Astrocyte of the spinal cord (primary cell): ENCODE measurements at regions not wholly inside any gene's neighbourhood (a gene's known extent, or its start where the extent isn't known, plus 50 kb on each side); places are given as distances from the start of the nearest gene placed in this dataset.

Experiments
- DNase-seq: peaks from one replicate; pipeline ENCODE4 v3.0.0; 2011; ENCODE audit warnings: low read depth, low spot score
- H3K4me3 ChIP-seq: 2 replicates; pipeline ENCODE4 v1.5.1; 2011; ENCODE audit warnings: low read depth, mild to moderate bottlenecking, low read length, moderate library complexity
- in situ Hi-C: cut with HindIII; loops from 2 replicates; pipeline ENCODE4 v1.10.0; 2017; ENCODE audit warnings: low sequenced_read_pairs
- TF ChIP-seq, protein P1 (sequence below): IDR thresholded peaks from 2 replicates; pipeline ENCODE4 v1.5.1; 2012; ENCODE audit warnings: low read depth, mild to moderate bottlenecking, low read length, inconsistent platforms

DNA sequence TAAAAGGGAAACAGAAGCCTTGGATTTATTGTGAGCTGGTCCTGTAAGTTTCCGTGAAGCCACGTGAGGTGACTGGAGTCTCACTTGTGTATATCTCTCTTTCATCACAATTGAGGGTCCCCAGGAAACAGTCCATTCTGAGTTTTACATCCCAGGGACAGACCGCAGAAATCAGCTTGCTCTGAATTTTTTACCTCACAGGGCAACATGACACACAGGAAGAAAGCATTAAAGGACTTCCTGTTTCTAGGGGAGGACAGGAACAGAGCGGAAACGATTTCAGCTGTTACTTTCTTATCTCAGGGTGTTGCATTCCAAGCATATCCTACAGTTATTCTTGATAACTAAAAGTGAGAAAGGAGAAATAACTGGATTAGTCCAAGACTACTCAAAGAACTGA, 553.5 kb downstream of the TRAM1L1 start:
- H3K4me3 ChIP-seq, result no peak overlapping the region
- no peak for DNase-seq
- in situ Hi-C loops, result no loop called here
- TF ChIP-seq, protein P1, sequence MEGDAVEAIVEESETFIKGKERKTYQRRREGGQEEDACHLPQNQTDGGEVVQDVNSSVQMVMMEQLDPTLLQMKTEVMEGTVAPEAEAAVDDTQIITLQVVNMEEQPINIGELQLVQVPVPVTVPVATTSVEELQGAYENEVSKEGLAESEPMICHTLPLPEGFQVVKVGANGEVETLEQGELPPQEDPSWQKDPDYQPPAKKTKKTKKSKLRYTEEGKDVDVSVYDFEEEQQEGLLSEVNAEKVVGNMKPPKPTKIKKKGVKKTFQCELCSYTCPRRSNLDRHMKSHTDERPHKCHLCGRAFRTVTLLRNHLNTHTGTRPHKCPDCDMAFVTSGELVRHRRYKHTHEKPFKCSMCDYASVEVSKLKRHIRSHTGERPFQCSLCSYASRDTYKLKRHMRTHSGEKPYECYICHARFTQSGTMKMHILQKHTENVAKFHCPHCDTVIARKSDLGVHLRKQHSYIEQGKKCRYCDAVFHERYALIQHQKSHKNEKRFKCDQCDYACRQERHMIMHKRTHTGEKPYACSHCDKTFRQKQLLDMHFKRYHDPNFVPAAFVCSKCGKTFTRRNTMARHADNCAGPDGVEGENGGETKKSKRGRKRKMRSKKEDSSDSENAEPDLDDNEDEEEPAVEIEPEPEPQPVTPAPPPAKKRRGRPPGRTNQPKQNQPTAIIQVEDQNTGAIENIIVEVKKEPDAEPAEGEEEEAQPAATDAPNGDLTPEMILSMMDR, result no peak

DNA sequence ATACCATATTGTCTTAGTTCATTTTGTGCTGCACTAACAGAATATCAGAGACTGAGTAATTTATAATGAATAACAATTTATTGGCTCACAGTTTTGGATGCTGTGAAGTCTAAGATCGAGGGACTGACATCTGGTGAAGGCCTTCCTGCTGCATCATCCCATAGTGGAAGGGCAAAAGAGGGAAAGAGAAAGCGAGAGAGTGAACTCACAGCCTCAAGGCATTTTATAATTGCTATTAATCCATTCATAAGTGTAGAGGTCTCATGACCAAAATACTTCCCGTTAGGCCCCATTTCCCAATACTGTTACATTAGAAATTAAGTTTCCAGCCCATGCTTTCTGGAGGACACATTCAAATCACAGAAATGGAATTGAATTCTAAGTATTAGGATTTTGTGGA, 554.4 kb downstream of the TRAM1L1 start:
- no peak for DNase-seq
- in situ Hi-C loops, result no loop called here
- TF ChIP-seq, protein P1, result no peak
- no peak overlapping the region for H3K4me3 ChIP-seq

DNA sequence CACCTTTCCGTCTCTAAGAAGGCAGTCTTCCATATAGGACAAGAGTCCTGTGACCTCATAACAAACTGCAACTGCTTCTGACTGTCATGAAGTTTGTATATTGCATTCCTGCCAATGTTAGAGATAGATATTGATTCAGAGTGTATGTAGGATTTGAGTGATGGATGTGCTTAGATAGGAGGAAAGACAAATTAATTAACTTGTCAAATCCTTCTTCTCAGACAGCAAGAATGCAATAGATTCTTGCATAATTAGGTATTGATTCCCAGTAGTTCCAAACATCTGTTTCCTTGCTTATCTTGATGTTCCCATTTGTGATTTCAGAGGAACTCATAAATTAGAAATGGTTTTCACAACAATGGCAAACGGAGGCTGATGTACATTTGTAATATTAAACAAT, 555.3 kb downstream of the TRAM1L1 start:
- no peak for DNase-seq
- TF ChIP-seq, protein P1, result no peak
- in situ Hi-C loops, result no loop called here
- no peak overlapping the region for H3K4me3 ChIP-seq

DNA sequence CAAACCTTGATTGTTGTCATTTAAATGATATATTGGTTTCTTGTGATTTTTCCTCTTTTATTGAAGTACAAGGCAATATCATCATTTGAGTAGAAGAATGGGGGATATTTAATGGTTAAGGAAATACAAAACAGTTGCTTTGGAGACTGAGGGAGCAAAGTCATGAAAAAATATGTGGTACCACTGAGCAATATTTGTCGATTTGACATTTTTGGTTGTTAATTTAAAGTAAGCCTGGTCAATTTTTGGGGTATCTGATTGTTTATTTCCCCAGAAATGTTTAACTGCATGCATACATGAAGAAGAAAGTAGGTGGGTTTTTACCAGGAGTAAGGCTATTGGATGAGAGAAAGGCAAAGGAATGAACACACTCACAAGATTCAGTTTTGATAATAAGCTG, 556.2 kb downstream of the TRAM1L1 start:
- no peak overlapping the region for H3K4me3 ChIP-seq
- DNase-seq, result no peak
- TF ChIP-seq, protein P1, result no peak
- in situ Hi-C loops, result no loop called here

DNA sequence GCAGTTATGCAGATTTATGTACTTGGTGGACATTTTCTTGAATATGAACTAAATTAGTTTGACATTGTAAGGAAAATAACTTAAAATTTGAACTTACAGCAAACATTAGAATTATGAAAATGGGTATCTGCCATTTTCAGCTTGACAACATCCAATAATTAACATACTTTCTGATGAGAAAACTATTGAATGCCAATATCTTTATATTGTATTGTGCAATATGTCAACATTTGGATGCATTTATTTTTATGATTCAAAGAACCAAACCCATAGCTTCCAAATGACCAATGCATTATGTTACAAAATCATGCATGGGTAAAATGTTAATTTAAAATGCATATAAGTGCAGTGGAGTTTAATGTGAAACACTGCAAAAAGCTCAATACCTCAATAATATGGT, 562.5 kb downstream of the TRAM1L1 start:
- TF ChIP-seq, protein P1, result no peak
- no peak overlapping the region for H3K4me3 ChIP-seq
- in situ Hi-C loops, result no loop called here
- DNase-seq, result no peak

DNA sequence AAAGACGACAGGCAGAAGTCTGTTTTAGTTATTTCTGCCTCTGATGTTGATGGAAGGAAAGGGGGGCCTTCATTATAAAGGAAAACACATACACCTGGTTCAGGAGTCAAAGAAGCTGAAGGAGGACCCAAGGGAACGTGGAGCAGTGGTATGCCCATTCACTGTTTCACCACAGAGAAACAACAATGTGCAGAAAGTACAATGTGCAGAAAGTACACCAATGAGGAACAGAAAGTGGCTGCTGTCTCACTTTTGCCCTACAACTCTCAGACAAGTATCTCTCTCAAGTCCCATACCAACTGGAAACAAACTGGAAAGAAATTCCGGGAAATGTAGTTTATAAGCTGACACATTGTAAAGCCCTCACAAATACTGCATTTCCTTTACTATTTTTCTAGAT, 564.5 kb downstream of the TRAM1L1 start:
- no peak overlapping the region for H3K4me3 ChIP-seq
- DNase-seq, result no peak
- TF ChIP-seq, protein P1, result no peak
- in situ Hi-C loops, result no loop called here

DNA sequence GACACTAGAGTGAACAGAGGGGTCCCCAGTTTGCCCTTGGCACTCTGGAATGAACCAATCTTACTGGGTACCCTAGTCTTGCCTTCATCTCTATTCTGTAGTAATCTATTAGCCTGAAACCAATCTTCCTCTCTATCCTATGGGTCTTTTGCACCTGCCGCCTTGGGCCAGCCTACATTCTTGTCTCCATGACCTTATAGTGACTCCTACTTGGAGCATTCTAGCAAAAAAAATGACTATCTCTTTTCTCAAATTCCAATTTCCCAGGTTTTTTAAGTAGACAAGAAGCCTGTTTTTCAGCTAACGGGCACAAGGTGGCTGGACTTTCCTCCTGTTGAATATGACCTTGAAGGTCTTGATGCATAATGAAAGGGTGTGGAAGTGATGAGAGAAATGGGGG, 568.7 kb downstream of the TRAM1L1 start:
- in situ Hi-C loops, result no loop called here
- TF ChIP-seq, protein P1, result no peak
- H3K4me3 ChIP-seq, result no peak overlapping the region
- no peak for DNase-seq
